Bronchial epithelial cell (primary cell): ENCODE measurements at regions not wholly inside any gene's neighbourhood (a gene's known extent, or its start where the extent isn't known, plus 50 kb on each side); places are given as distances from the start of the nearest gene placed in this dataset.

Experiments
- DNase-seq: peaks from one replicate; pipeline ENCODE4 v3.0.0-alpha.2; 2010; ENCODE audit warnings: low read depth
- FAIRE-seq: peaks from 2 replicates; lab custom pipeline; 2011; peaks lifted over from hg19 to GRCh38; lab: Jason Lieb, UNC
- H3K27me3 ChIP-seq: 2 replicates; pipeline ENCODE4 v1.5.1; 2011; ENCODE audit warnings: low read length; ENCODE audit not compliant: control insufficient read depth, insufficient read depth
- H3K36me3 ChIP-seq: 2 replicates; pipeline ENCODE4 v1.5.1; 2011; ENCODE audit warnings: low read length; ENCODE audit not compliant: control insufficient read depth, insufficient read depth
- H3K4me3 ChIP-seq: 2 replicates; pipeline ENCODE4 v1.5.1; 2011; ENCODE audit warnings: mild to moderate bottlenecking, low read depth, low read length, control low read depth
- CTCF ChIP-seq: IDR thresholded peaks from 2 replicates; pipeline ENCODE4 v1.5.1; 2011; ENCODE audit warnings: mild to moderate bottlenecking, moderate library complexity, low read length, control low read depth, inconsistent platforms; ENCODE audit not compliant: insufficient read depth, severe bottlenecking

GRCh38 chr4:104983615-104984179, 163.0 kb upstream of the TET2 start:
- FAIRE-seq (no peak), DNase-seq (peak; percentile 65)
- TF ChIP-seq CTCF, result no peak
- Histone ChIP-seq H3K27me3 (no peaks in the 10 kb centered on the region), H3K36me3 (no peaks in the 10 kb centered on the region), H3K4me3 (no peak overlapping the region)

DNA sequence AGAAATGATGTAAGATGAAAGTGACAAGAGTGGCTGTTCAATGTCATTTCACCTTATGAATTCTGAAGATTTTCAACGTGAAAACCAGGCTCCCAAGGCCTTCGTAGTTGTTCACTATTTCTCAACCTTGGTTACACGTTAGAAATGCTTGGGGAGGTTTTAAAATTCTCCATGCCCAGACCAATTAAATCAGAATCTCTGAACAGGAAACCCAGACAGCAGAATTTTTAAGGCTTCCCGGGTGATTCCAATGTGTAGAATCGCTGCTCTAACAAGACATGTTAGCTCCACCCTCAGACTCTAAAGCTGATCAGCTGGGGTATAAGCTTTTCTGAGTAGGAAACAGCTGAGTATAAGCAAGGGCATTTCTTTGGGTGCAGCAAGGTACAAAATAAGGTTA, 160.4 kb upstream of the TET2 start:
- FAIRE-seq (no peak), DNase-seq (no peak)
- H3K4me3 ChIP-seq, result no peak overlapping the region

GRCh38 chr4:104989371-104989770, 157.3 kb upstream of the TET2 start:
- TF ChIP-seq CTCF, result no peak
- no peaks in the 10 kb centered on the region for H3K27me3 ChIP-seq
- DNase-seq, result peak; percentile 76
- no peak overlapping the region for H3K4me3 ChIP-seq
- no peaks in the 10 kb centered on the region for H3K36me3 ChIP-seq
- no peak for FAIRE-seq

More for the DNA sequence above, 160.4 kb upstream of the TET2 start:
- no peak for TF ChIP-seq CTCF
- Histone ChIP-seq H3K27me3 (no peaks in the 10 kb centered on the region), H3K36me3 (no peaks in the 10 kb centered on the region)

DNA sequence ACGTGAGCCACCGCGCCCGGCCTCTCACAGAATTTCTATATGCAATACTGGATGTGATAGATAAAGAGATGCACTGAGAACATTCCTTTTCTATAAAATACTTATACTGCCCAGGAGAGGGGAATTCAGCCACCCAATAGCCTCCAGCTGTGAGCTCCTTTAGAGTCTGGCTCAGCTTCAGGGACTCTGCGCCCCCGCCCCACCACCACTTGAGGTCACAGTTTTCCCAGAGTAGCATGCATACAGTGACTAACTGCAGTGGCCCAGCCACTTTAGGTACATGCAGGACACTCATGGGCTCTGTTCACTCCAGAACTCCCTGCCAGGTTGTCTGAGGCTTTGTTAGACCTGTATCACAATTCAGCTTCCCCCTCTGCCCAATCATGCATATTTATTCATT, 144.4 kb upstream of the TET2 start:
- no peak for TF ChIP-seq CTCF
- no peak overlapping the region for H3K4me3 ChIP-seq
- DNase-seq (no peak), FAIRE-seq (no peak)
- no peaks in the 10 kb centered on the region for H3K36me3 ChIP-seq
- no peaks in the 10 kb centered on the region for H3K27me3 ChIP-seq

DNA sequence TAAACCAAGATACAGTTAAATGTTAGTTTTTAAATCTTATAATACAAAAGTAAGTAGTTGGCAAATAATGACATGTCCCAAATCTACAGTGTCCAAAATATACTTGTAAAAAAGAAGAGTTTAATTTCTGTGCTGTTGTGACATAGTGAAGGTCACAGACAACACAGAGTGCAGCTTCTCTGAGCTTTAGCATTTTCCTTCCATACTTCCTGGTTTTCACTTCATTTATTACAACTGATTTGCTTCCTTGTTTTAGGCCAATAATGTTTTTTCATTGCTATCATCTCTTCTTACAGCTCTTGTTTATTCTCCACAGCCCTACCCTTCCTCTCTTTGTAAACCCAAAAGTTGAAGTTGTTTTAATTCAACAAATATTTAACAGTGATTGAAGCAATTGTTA, 132.4 kb upstream of the TET2 start:
- DNase-seq (no peak), FAIRE-seq (no peak)
- TF ChIP-seq CTCF, result no peak
- Histone ChIP-seq H3K36me3 (no peaks in the 10 kb centered on the region), H3K27me3 (no peaks in the 10 kb centered on the region), H3K4me3 (no peak overlapping the region)

GRCh38 chr4:105014635-105015034, 132.0 kb upstream of the TET2 start:
- FAIRE-seq (no peak), DNase-seq (no peak)
- H3K4me3 ChIP-seq, result no peak overlapping the region

More at GRCh38 chr4:105014635-105015034, 132.0 kb upstream of the TET2 start:
- Histone ChIP-seq H3K36me3 (no peaks in the 10 kb centered on the region), H3K27me3 (no peaks in the 10 kb centered on the region)
- TF ChIP-seq CTCF, result no peak
